ENCODE measurements at regions not wholly inside any gene's neighbourhood (a gene's known extent, or its start where the extent isn't known, plus 50 kb on each side); places are given as distances from the start of the nearest gene placed in this dataset.

DNA sequence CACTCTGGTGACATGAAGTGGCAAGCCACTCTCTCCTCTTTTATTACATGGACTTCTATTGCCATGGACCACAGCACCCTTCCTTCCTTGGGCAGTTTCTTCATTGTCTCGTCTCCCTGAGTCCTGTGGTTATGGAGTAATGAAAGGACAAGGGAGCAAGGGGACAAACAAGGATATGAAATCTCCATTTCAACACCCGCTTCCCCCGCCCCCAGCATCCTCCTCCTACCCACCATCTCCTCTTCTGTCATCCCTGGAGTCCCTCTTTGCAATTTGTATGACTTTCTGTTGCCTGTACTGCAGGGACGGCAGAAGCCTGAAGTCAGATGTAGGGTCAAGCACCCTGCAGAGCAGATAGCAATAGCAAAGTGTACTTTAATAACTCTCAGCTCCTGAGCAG, 300.7 kb upstream of the CLINT1 start:
- DNase-seq (ENCODE audit: low read depth): no peak

DNA sequence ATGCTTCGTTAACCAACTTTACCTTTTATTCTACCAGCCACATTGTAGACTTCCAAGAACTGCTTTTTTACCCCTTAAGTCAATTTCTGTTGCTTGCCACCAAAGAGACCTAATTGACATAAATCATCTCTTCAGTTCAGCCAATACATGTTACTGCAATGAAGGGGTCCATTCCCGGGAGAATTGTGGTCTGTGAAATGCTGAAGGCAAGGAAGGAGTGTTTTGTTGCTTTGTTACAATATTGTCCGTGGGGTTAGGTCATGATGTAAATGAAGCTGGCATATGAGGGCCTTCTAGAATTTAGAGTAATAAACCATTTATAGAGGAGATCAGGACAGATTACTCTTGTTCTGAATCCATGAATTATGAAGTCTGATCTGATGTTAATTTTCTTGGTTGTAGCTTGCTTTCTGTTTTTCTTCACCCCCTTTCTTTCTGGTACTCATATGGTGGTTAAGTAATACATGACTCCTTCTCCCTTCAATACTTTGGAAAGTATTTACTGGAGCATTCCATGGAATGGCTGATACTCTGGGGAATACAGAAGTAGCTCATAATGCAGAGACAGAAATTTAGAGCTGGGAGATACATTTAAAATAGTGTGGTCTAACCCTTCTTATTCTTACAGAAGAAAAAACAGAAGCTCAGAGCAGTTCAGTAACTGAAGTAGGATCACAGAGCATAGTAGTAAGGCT, 297.0 kb upstream of the CLINT1 start:
- DNase-seq (ENCODE audit: low read depth): no peak

DNA sequence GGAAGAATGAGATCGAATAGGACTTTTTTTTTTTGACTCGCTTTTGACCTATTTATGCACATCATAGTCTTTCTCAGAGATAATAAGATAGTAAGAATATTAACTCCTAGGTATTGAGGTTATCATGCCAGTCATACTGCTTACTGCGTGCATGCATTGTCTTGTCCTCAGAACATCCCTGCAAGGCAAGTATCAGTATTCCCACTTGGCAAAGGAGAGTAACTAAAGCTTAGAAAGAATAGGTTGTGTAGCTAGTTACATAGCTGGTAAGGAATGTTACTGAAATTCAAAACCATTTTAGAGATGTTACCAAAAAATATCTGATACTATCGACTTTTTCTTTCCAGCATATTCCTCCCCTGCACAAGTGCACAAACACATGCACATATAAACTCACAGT, 296.1 kb upstream of the CLINT1 start:
- no peak for DNase-seq (ENCODE audit: low read depth)

DNA sequence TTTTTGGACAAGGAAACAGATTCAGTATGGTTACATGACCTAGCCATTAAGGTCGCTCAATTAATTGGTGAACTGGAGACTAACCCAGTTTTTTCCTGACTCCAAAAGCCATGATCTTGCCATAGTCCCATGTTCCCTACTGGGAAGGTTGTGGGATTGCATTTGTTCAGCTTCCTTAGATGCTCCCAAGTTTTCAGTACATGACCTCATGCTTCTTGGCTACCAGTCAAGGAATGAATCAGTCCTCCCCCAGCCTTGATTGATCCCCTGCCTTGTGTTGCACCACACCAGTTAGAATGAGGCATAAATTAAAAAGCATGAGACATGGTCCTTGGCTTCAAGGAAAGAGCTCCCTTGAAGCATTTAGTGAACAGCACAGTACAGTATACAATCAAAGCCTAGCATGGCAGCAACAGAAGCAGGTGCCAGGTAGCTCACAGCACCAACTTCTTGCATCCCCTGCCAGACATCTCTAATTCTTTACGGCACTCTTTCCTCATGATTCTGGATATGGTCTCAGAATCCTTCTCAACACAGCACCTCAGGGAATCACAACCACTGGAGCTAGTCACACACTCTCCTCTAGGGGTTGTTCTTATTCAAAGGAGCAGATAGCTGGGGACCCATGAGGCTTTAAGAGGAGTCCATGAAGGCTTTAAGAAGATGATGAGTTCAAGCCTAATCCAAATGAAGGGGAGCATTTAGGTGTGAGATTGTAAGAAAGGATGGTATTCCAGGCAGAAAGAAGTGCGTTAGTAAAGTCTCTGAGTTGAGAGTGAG, 295.5 kb upstream of the CLINT1 start:
- no peak for DNase-seq (ENCODE audit: low read depth)

- DNase-seq (ENCODE audit: low read depth): no peak
These were observed 294.6 kb upstream of the CLINT1 start for GRCh38 chr5:158153508-158153907.

- DNase-seq (ENCODE audit: low read depth): no peak
These were observed 293.2 kb upstream of the CLINT1 start for GRCh38 chr5:158152136-158152535.

GRCh38 chr5:158147227-158147626, 288.3 kb upstream of the CLINT1 start:
- DNase-seq (ENCODE audit: low read depth): no peak

- DNase-seq (ENCODE audit: low read depth): no peak
These were observed 286.9 kb upstream of the CLINT1 start for GRCh38 chr5:158145827-158146226.

- DNase-seq (ENCODE audit: low read depth): no peak
These were observed 284.1 kb upstream of the CLINT1 start for GRCh38 chr5:158143081-158143480.

GRCh38 chr5:158142156-158142555, 283.2 kb upstream of the CLINT1 start:
- no peak for DNase-seq (ENCODE audit: low read depth)

DNA sequence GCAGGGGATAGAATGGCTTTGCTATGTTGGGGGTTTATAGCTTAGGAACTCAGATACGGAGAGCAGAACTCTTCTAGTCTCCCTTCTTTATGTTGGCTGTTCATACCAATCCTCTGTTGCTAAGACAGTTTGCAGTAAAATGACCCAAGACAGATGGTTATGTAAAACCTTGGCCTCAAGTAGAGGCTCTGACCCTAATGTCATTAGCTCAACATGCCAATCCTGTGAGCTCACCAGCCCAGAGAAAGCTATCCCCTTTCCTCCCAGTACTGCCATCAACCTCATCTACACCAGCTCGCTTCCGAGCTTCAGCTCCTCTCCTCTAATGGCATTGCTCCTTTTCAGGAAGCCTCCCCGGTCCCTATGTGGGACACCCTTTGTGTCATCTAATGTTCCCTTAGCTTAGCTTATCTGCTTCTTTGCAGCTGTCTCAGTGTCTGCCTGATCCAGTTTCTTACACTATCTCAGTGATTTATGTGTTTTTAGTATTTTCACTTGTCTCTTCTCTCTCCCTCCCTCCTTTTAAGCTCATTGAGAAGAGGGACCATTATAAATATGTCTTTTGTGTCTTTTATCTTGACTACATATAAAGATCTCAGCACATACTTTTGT, 281.3 kb upstream of the CLINT1 start:
- DNase-seq (ENCODE audit: low read depth): no peak

- no peak for DNase-seq (ENCODE audit: low read depth)
These were observed 280.2 kb upstream of the CLINT1 start for GRCh38 chr5:158139161-158139560.

DNA sequence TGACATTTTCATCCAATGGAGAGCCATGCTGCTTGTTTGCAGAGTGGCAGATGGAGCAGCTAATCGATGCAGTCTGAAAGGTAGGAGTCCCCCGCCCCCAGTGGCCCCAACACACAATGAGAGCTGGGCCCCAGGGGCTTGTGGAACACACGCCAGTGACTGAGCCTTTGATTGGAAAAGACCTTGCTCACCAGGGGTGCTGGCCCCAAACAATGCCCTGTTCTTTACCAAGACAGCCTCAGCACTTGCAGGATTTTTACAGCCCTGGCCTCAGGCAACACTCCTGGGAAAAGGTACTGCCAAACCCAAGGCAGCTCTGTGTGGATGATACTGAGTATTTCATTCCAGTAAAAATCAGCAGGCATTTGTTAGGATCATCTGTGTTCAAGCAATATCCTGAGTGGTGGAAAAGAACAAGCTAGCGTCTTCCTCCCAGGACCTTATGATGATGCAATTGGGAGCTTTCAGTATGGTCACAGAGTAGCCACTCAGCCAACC, 276.8 kb upstream of the CLINT1 start:
- DNase-seq (ENCODE audit: low read depth): no peak

- no peak for DNase-seq (ENCODE audit: low read depth)
These were observed 274.4 kb upstream of the CLINT1 start for GRCh38 chr5:158133369-158133768.

- DNase-seq (ENCODE audit: low read depth): no peak
These were observed 268.6 kb upstream of the CLINT1 start for GRCh38 chr5:158127536-158127935.

GRCh38 chr5:158126442-158127405, 267.8 kb upstream of the CLINT1 start:
- no peak for DNase-seq (ENCODE audit: low read depth)

DNA sequence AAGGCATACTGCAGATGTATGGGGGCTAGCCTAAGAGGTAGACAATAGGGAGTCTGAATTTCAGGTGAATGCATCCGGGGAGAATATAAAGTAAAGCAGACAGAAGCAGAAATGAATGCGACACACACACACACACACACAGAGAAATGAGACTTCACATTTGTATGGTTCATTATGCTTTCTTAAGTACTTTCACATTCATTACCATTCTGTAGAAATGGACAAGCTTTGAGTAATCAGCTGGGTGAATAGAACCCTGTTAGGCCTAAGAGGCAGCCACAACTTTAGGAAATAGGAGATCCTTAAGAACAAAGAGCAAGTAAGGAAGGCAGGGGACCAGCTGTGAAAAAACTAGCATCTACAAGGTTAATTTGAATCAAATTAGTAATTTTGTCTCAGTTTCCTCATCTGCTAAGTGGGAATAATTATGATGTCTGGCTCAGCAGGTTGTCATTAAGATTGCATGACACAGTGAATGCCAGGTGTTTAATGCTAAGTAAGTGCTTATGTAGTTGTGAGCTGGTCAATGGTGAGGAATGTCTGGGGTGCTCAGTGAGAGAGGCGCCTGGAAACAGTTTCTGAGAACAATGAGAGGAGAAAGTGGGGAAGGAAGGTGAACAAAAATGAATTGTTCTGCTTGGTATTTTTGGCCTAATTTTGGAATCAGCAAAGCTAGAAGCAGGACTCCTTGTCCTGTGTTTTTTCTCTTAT, 265.8 kb upstream of the CLINT1 start:
- no peak for DNase-seq (ENCODE audit: low read depth)

GRCh38 chr5:158123595-158123994, 264.6 kb upstream of the CLINT1 start:
- no peak for DNase-seq (ENCODE audit: low read depth)

GRCh38 chr5:158121678-158122077, 262.7 kb upstream of the CLINT1 start:
- DNase-seq (ENCODE audit: low read depth): no peak

- DNase-seq (ENCODE audit: low read depth): no peak
These were observed 261.8 kb upstream of the CLINT1 start for GRCh38 chr5:158120760-158121159.

Data from stimulated activated CD8-positive, alpha-beta memory T cell treated with anti-CD3 and anti-CD28 coated beads, Interleukin-15, amount 100 ng/mL, for 24 hours (primary cell).